22Rv1 (cell line): ENCODE measurements at regions not wholly inside any gene's neighbourhood (a gene's known extent, or its start where the extent isn't known, plus 50 kb on each side); places are given as distances from the start of the nearest gene placed in this dataset.
"Not testable (repeated sequence)": the region's sequence is repeated elsewhere in the genome, so short reads cannot be mapped to it uniquely, and the experiment has no call there.

Experiments
- H3K27ac ChIP-seq: fragments of 450-650 bp; 2 replicates; pipeline ENCODE4 v1.5.1; 2017
- ZFX ChIP-seq: fragments of 450-650 bp; IDR thresholded peaks from 2 replicates; pipeline ENCODE4 v1.6.1; 2017; ENCODE audit warnings: antibody characterized with exemption, borderline replicate concordance
- TF ChIP-seq, protein P1 (sequence below): fragments of 450-650 bp; IDR thresholded peaks from 2 replicates; pipeline ENCODE4 v1.5.1; 2017; ENCODE audit warnings: mild to moderate bottlenecking

GRCh38 chr1:109857702-109858101, 52.9 kb upstream of the CSF1 start:
- H3K27ac ChIP-seq: not testable (repeated sequence)

DNA sequence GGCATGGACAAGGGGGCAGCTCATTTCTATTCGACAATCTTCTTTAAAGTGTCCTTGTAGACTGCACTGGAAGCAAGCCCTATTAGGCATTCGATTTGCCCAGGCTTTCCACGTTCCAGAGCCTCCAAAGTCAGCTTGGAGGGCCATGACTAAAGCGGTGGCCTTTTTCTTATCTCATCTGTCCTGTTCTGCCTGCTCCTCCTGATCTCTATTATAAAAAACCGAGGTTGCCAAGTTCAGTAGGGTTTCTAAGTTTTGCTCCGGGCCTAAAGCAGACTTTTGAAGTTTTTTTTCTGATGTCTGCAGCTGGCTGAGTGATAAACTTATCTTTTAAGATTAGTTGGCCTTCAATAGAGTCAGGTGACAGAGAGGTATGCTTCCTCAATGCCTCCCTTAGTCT, 54.7 kb upstream of the CSF1 start:
- H3K27ac ChIP-seq: not testable (repeated sequence)

DNA sequence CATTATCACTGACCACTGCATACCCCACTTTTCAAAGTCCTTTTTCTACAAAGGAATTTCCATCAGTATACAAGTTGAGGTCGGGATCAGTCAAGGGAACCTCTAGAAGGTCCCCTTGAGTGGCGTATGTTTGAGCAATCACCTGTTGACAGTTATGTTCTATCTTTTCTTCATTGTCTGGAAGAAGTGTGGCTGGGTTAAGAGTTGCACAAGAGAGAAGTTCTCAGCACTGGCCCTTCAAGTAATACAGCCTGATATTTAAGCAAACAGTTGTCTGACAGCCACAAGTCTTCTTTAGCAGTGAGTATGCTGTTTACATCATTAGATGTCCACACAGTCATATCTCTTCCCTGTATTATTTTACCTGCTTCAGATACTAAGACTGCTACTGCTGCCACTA, 56.7 kb upstream of the CSF1 start:
- H3K27ac ChIP-seq: not testable (repeated sequence)

- H3K27ac ChIP-seq: not testable (repeated sequence)
These were observed 58.2 kb upstream of the CSF1 start for GRCh38 chr1:109852221-109853015.

DNA sequence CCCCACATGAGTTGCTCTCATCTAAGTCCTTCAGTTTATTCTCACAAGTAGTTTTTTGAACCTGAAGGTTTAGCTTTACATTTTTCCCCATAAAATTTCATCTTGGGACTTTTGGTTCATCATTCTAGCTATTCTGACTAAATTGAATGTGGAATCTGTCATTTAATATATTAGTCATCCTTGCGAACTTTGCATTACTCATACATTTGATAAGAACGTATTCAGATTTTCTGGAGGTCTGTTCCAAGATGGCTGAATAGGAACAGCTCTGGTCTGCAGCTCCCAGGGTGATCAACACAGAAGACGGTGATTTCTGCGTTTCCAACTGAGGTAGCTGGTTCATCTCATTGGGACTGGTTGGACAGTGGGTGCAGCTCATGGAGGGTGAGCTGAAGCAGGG, 59.8 kb upstream of the CSF1 start:
- TF ChIP-seq, protein P1, sequence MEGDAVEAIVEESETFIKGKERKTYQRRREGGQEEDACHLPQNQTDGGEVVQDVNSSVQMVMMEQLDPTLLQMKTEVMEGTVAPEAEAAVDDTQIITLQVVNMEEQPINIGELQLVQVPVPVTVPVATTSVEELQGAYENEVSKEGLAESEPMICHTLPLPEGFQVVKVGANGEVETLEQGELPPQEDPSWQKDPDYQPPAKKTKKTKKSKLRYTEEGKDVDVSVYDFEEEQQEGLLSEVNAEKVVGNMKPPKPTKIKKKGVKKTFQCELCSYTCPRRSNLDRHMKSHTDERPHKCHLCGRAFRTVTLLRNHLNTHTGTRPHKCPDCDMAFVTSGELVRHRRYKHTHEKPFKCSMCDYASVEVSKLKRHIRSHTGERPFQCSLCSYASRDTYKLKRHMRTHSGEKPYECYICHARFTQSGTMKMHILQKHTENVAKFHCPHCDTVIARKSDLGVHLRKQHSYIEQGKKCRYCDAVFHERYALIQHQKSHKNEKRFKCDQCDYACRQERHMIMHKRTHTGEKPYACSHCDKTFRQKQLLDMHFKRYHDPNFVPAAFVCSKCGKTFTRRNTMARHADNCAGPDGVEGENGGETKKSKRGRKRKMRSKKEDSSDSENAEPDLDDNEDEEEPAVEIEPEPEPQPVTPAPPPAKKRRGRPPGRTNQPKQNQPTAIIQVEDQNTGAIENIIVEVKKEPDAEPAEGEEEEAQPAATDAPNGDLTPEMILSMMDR: no peak
- no peak for TF ChIP-seq ZFX
- H3K27ac ChIP-seq: no peak overlapping the region

- peak overlapping the region; percentile 63 for H3K27ac ChIP-seq
- no peak for TF ChIP-seq ZFX
- TF ChIP-seq, protein P1: no peak
These were observed 60.5 kb upstream of the CSF1 start for GRCh38 chr1:109850194-109850593.

DNA sequence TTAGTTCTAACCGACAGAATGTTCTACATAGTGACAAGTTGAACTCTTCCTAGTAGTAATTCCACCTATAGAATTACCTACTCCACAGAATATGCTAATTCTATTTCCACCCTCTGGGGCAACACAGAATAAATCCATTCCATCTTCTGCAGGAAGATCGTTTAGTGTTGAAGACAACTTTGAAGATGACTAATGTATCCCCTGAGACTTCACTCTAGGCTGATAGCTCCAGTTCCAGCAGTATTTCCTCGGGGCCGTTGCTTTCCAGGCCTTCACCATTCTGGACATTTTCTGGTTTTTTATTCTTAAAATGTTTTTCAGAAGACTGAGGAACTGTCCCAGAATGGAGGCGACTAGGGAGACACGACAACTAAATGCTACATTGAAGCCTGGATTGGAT, 61.0 kb upstream of the CSF1 start:
- H3K27ac ChIP-seq: peak overlapping the region; percentile 63
- no peak for TF ChIP-seq ZFX
- TF ChIP-seq, protein P1: no peak

DNA sequence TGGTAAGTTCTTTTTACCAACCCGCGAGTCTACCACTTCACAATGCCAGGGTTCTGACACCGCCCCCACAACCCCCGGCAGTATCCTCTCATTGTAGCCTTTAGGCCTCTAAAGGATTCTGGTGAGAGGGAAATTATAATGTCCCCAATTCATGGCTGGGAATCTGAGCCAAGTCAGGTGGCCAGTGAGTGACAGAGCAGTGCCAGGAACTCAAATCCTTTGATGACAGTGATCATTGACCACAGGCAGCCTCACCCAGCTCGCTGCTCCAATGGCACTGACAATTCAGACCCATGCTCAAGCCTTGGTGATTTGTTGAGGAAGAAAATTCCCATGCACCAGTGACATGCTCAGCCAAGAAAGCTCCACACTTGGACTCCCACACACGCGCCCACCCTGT, 63.4 kb upstream of the CSF1 start:
- TF ChIP-seq, protein P1: no peak
- TF ChIP-seq ZFX: no peak
- H3K27ac ChIP-seq: no peak overlapping the region

- no peak overlapping the region for H3K27ac ChIP-seq
- no peak for TF ChIP-seq ZFX
- TF ChIP-seq, protein P1: no peak
These were observed 63.8 kb upstream of the CSF1 start for GRCh38 chr1:109846846-109847245.

GRCh38 chr1:109846162-109846561, 64.5 kb upstream of the CSF1 start:
- H3K27ac ChIP-seq: no peak overlapping the region

More at GRCh38 chr1:109846162-109846561, 64.5 kb upstream of the CSF1 start:
- no peak for TF ChIP-seq ZFX
- TF ChIP-seq, protein P1: no peak
